Retinal pigment epithelial cell (primary cell): ENCODE measurements at regions not wholly inside any gene's neighbourhood (a gene's known extent, or its start where the extent isn't known, plus 50 kb on each side); places are given as distances from the start of the nearest gene placed in this dataset.

Experiments used
- DNase-seq: peaks from one replicate; pipeline ENCODE4 v3.0.0-alpha.2; 2010; ENCODE audit warnings: low read depth
- H3K4me3 ChIP-seq: 2 replicates; pipeline ENCODE4 v1.5.1; 2011; ENCODE audit warnings: mild to moderate bottlenecking, low read length, control low read depth, moderate library complexity
- TF ChIP-seq, protein P1 (sequence below): conservative IDR thresholded peaks from 2 replicates; pipeline ENCODE4 v1.5.1; 2011; ENCODE audit warnings: low read depth, low read length, control low read depth, inconsistent platforms

DNA sequence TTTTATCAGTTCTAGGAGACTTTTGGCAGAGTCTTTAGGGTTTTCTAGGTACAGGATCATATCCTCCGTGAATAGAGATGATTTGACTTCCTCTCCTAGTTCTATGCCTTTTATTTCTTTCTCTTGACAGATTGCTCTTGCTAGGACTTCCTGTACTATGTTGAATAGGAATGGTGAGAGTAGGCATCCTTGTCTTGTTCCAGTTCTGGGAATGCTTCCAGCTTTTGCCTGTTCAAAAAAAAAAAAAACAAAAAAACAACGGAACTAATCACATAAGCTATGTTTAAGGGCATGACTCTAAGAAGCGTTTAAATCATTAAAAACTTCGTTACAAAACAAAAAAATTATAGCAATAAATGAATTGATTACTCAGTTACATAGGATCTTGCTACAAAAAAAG, 145.7 kb downstream of the NUP35 start:
- H3K4me3 ChIP-seq: no peak overlapping the region
- TF ChIP-seq, protein P1, sequence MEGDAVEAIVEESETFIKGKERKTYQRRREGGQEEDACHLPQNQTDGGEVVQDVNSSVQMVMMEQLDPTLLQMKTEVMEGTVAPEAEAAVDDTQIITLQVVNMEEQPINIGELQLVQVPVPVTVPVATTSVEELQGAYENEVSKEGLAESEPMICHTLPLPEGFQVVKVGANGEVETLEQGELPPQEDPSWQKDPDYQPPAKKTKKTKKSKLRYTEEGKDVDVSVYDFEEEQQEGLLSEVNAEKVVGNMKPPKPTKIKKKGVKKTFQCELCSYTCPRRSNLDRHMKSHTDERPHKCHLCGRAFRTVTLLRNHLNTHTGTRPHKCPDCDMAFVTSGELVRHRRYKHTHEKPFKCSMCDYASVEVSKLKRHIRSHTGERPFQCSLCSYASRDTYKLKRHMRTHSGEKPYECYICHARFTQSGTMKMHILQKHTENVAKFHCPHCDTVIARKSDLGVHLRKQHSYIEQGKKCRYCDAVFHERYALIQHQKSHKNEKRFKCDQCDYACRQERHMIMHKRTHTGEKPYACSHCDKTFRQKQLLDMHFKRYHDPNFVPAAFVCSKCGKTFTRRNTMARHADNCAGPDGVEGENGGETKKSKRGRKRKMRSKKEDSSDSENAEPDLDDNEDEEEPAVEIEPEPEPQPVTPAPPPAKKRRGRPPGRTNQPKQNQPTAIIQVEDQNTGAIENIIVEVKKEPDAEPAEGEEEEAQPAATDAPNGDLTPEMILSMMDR: no peak
- DNase-seq: no peak

DNA sequence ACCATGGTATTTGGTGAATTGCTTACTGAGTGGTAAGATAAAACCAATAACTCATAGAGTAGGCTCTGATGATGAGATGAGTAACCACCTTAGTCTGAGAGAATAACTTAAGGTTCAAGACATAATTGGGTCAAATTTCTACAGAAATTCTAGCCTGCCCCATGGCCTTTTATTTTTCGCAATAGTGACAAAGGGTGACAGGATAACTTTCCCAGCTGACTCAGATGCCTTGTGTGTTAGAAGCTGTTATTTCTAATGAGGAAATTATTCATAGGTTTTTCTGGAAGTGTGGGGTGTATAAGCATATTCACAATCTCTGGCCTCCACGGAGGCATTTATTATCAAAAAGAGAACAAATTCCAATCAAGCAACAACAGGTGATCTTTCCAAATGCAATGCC, 159.0 kb downstream of the NUP35 start:
- TF ChIP-seq, protein P1: no peak
- no peak for DNase-seq
- H3K4me3 ChIP-seq: no peak overlapping the region

DNA sequence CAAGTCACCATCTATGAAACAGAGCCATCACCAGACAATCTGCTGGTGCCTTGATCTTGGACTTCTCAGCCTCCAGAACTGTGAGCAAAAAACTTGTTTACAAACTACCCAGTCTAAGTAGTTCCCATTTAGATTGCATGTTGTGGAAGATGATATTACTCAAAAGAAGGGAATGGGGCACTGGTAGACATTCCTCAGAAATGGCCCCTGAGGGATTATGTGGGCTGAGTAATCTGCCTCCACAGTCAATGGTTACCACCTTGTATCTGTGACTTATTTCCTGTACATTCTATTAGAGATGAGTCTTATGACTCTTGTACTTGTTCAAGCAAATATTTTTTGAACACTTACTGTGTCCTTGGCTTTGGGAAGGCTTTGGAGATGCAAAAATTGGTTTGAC, 160.4 kb downstream of the NUP35 start:
- TF ChIP-seq, protein P1: no peak
- no peak overlapping the region for H3K4me3 ChIP-seq
- no peak for DNase-seq

DNA sequence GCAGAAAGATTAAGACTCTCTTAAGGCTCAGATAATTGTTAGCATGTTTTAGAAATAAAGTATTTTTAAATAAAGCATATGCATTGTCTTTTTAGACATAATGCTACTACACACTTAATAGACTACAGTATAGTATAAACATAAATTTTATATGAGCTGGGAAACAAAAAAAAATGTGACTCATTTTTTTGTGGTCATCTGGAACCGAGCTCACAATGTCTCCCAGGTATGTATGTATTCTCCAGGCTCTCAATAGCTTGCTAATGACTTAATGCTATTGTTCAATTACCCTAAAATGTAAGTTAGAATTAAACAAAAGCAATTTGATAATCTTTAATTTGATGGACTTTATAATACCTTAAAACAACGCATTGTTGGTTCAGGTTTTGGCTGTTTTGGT, 167.2 kb downstream of the NUP35 start:
- TF ChIP-seq, protein P1: no peak
- DNase-seq: no peak

GRCh38 chr2:183292028-183292427, 167.8 kb downstream of the NUP35 start:
- TF ChIP-seq, protein P1: no peak
- H3K4me3 ChIP-seq: no peak overlapping the region
- no peak for DNase-seq

More for the DNA sequence above, 167.2 kb downstream of the NUP35 start:
- no peak overlapping the region for H3K4me3 ChIP-seq

GRCh38 chr2:183339311-183339710, 215.1 kb downstream of the NUP35 start:
- TF ChIP-seq, protein P1: no peak
- DNase-seq: no peak

GRCh38 chr2:183341057-183341456, 216.8 kb downstream of the NUP35 start:
- DNase-seq: no peak
- no peak overlapping the region for H3K4me3 ChIP-seq
- TF ChIP-seq, protein P1: no peak

More at GRCh38 chr2:183339311-183339710, 215.1 kb downstream of the NUP35 start:
- H3K4me3 ChIP-seq: no peak overlapping the region
